HEK293 (cell line): ENCODE measurements at regions not wholly inside any gene's neighbourhood (a gene's known extent, or its start where the extent isn't known, plus 50 kb on each side); places are given as distances from the start of the nearest gene placed in this dataset.

Experiments used
- CTCF ChIA-PET: fragments of 350-600 bp; formaldehyde crosslinking; extraction: SDS; loops from one replicate; lab custom pipeline; 2021; ENCODE audit warnings: antibody characterized with exemption; lab: Yijun Ruan, JAX
- POLR2A ChIA-PET: fragments of 300-600 bp; formaldehyde crosslinking; extraction: SDS; loops from one replicate; lab custom pipeline; 2020; ENCODE audit warnings: antibody characterized with exemption, inconsistent platforms; lab: Yijun Ruan, JAX
- H3K27ac ChIP-seq: fragments of 200-500 bp; sonication (Bioruptor generic); 2 replicates; pipeline ENCODE4 v1.5.1; 2014; ENCODE audit warnings: low read depth, low read length, control low read depth, inconsistent platforms; ENCODE audit errors: extremely low read depth
- H3K36me3 ChIP-seq, 2 experiments: fragments of 200-500 bp in 1 of 2; sonication (Bioruptor generic) in 1 of 2; 1 replicate in 1 of 2; 2 replicates in 1 of 2; pipeline ENCODE4 v1.5.1; 2014 to 2017; ENCODE audit warnings: inconsistent platforms in 2 of 2, low read length in 2 of 2; ENCODE audit not compliant: control insufficient read depth in 2 of 2, insufficient read depth in 1 of 2
- H3K4me1 ChIP-seq: fragments of 200-500 bp; sonication (Bioruptor generic); 2 replicates; pipeline ENCODE4 v1.5.1; 2014; ENCODE audit warnings: mild to moderate bottlenecking, low read length, inconsistent platforms; ENCODE audit not compliant: control insufficient read depth, insufficient read depth
- H3K4me3 ChIP-seq: 2 replicates; pipeline ENCODE4 v1.5.1; 2011; ENCODE audit warnings: low read depth, mild to moderate bottlenecking, control low read depth, low read length, moderate library complexity
- H3K9me3 ChIP-seq: fragments of 200-500 bp; sonication (Bioruptor generic); 2 replicates; pipeline ENCODE4 v1.5.1; 2014; ENCODE audit warnings: low read depth, low read length, inconsistent platforms; ENCODE audit not compliant: control insufficient read depth, insufficient read depth
- KLF16 ChIP-seq: fragments of 450-650 bp; formaldehyde crosslinking; IDR thresholded peaks from 2 replicates; pipeline ENCODE4 v1.5.1; 2017; ENCODE audit warnings: missing biosample characterization, missing genetic modification characterization
- KLF9 ChIP-seq: fragments of 450-650 bp; formaldehyde crosslinking; IDR thresholded peaks from 2 replicates; pipeline ENCODE4 v1.5.1; 2016; ENCODE audit warnings: missing biosample characterization, missing genetic modification characterization, low read depth
- MYNN ChIP-seq: fragments of 450-650 bp; formaldehyde crosslinking; IDR thresholded peaks from 2 replicates; pipeline ENCODE4 v1.5.1; 2016; ENCODE audit warnings: missing biosample characterization, missing genetic modification characterization, borderline replicate concordance
- PRDM10 ChIP-seq: fragments of 450-650 bp; formaldehyde crosslinking; IDR thresholded peaks from 2 replicates; pipeline ENCODE4 v1.5.1; 2016; ENCODE audit warnings: missing biosample characterization, missing genetic modification characterization
- YY1 ChIP-seq: fragments of 450-650 bp; formaldehyde crosslinking; IDR thresholded peaks from 2 replicates; pipeline ENCODE4 v1.5.1; 2018; ENCODE audit warnings: missing biosample characterization, missing genetic modification characterization
- ZBTB48 ChIP-seq: fragments of 450-650 bp; formaldehyde crosslinking; IDR thresholded peaks from 2 replicates; pipeline ENCODE4 v1.5.1; 2016; ENCODE audit warnings: missing biosample characterization, missing genetic modification characterization
- ZNF112 ChIP-seq: fragments of 450-650 bp; formaldehyde crosslinking; IDR thresholded peaks from 2 replicates; pipeline ENCODE4 v1.5.0; 2017; ENCODE audit warnings: missing biosample characterization, missing genetic modification characterization
- ZNF449 ChIP-seq: fragments of 450-650 bp; formaldehyde crosslinking; IDR thresholded peaks from 2 replicates; pipeline ENCODE4 v1.5.1; 2017; ENCODE audit warnings: missing biosample characterization, mild to moderate bottlenecking, missing genetic modification characterization, moderate library complexity
- ZNF48 ChIP-seq: fragments of 450-650 bp; formaldehyde crosslinking; IDR thresholded peaks from 2 replicates; pipeline ENCODE4 v1.5.1; 2016; ENCODE audit warnings: missing biosample characterization, missing genetic modification characterization
- ZNF510 ChIP-seq: fragments of 450-650 bp; formaldehyde crosslinking; IDR thresholded peaks from 2 replicates; pipeline ENCODE4 v1.5.1; 2018; ENCODE audit warnings: mild to moderate bottlenecking, missing genetic modification characterization, missing biosample characterization; ENCODE audit not compliant: insufficient replicate concordance
- ZNF530 ChIP-seq: fragments of 450-650 bp; formaldehyde crosslinking; IDR thresholded peaks from 2 replicates; pipeline ENCODE4 v1.5.1; 2016; ENCODE audit warnings: low read depth, missing biosample characterization, missing genetic modification characterization
- ZNF610 ChIP-seq: fragments of 450-650 bp; formaldehyde crosslinking; IDR thresholded peaks from 2 replicates; pipeline ENCODE4 v1.5.1; 2016; ENCODE audit warnings: missing biosample characterization, missing genetic modification characterization, borderline replicate concordance
- TF ChIP-seq, protein P1 (sequence below): fragments of 450-650 bp; formaldehyde crosslinking; IDR thresholded peaks from 2 replicates; pipeline ENCODE4 v1.5.1; 2016; ENCODE audit warnings: missing biosample characterization, missing genetic modification characterization
- TF ChIP-seq, protein P2 (sequence below): fragments of 450-650 bp; formaldehyde crosslinking; IDR thresholded peaks from 2 replicates; pipeline ENCODE4 v1.5.1; 2016; ENCODE audit warnings: missing biosample characterization, missing genetic modification characterization
- TF ChIP-seq, protein P3 (sequence below): fragments of 450-650 bp; formaldehyde crosslinking; IDR thresholded peaks from 2 replicates; pipeline ENCODE4 v1.5.1; 2016; ENCODE audit warnings: missing biosample characterization, missing genetic modification characterization

DNA sequence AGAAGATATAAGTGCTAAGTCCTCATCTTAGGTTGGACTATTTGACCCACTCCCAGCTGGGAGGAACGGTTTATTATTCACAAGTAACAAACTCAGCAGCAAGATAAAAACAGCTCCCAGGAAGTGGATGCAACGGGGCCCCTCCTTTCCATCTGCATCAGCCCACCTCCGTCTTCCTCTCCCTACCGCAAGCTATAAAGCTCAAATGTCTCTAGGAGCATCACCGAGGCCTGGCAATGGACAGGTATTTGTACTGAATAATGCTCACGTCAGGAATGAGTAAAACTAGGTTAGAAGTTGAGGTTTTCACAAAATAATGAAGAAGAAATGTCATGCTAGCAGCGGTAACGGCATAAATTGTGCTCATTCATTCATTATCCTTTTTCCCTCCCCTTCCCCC lies 408.7 kb upstream of the PSMD7 start (continued):
- TF ChIP-seq, protein P1, sequence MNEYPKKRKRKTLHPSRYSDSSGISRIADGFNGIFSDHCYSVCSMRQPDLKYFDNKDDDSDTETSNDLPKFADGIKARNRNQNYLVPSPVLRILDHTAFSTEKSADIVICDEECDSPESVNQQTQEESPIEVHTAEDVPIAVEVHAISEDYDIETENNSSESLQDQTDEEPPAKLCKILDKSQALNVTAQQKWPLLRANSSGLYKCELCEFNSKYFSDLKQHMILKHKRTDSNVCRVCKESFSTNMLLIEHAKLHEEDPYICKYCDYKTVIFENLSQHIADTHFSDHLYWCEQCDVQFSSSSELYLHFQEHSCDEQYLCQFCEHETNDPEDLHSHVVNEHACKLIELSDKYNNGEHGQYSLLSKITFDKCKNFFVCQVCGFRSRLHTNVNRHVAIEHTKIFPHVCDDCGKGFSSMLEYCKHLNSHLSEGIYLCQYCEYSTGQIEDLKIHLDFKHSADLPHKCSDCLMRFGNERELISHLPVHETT (tag by site-specific recombination) = no peak
- no peak for TF ChIP-seq ZNF48 (tag by site-specific recombination)

- H3K36me3 ChIP-seq = no peaks in the 10 kb centered on the region
- POLR2A ChIA-PET = no interaction called here
- TF ChIP-seq ZNF449 (no peak), YY1 (tag by site-specific recombination) (no peak)
- no peaks in the 10 kb centered on the region for H3K9me3 ChIP-seq
- peaks cover under 1% of the 10 kb centered on the region; the same call in 1 of the 2 replicates for H3K4me1 ChIP-seq
- no peak overlapping the region for H3K27ac ChIP-seq
- H3K4me3 ChIP-seq = no peak overlapping the region
- CTCF ChIA-PET = interaction anchor here (3.0 kb wide), 1 partner anchor 8 kb away, joined by 9 read pairs; no protein-coding TSS in a partner anchor
Measured at GRCh38 chr16:73886426-73886825, 410.2 kb upstream of the PSMD7 start.

DNA sequence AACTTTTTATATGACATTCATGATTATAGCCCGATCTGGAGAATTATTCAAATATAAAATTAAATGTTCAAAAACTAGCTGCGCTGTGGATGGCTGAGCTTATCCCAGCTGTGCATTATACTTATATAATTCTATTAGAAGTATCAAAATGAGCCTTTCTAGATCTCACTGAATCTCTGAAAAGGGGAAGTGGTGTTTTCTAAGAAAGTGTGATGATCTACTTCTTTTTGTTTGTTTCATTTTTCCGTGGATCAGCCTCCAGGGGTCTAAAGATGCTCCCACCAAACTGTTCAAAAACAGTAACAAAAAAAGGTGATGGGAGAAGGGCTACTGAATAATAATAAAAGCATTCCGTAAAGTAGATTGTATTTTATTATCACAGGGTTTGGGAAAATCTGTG lies 411.3 kb upstream of the PSMD7 start:
- Histone ChIP-seq H3K4me1 (no peaks in the 10 kb centered on the region), H3K27ac (no peak overlapping the region), H3K36me3 (no peaks in the 10 kb centered on the region), H3K4me3 (no peak overlapping the region), H3K9me3 (no peaks in the 10 kb centered on the region)
- CTCF ChIA-PET = no interaction called here
- TF ChIP-seq ZNF112 (tag by site-specific recombination) = no peak
- TF ChIP-seq ZNF530 (tag by site-specific recombination) = no peak
- no peak for TF ChIP-seq KLF9 (tag by site-specific recombination)
- TF ChIP-seq, protein P2, sequence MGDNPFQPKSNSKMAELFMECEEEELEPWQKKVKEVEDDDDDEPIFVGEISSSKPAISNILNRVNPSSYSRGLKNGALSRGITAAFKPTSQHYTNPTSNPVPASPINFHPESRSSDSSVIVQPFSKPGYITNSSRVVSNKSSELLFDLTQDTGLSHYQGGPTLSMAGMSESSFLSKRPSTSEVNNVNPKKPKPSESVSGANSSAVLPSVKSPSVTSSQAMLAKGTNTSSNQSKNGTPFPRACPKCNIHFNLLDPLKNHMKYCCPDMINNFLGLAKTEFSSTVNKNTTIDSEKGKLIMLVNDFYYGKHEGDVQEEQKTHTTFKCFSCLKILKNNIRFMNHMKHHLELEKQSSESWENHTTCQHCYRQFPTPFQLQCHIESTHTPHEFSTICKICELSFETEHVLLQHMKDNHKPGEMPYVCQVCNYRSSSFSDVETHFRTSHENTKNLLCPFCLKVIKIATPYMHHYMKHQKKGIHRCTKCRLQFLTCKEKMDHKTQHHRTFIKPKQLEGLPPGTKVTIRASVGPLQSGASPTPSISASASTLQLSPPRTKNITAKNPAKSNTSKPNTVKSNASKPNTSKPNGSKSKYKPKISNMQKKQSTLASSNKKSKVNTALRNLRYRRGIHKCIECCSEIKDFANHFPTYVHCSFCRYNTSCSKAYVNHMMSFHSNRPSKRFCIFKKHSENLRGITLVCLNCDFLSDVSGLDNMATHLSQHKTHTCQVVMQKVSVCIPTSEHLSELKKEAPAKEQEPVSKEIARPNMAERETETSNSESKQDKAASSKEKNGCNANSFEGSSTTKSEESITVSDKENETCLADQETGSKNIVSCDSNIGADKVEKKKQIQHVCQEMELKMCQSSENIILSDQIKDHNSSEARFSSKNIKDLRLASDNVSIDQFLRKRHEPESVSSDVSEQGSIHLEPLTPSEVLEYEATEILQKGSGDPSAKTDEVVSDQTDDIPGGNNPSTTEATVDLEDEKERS (tag by site-specific recombination) = no peak
- TF ChIP-seq, protein P3, sequence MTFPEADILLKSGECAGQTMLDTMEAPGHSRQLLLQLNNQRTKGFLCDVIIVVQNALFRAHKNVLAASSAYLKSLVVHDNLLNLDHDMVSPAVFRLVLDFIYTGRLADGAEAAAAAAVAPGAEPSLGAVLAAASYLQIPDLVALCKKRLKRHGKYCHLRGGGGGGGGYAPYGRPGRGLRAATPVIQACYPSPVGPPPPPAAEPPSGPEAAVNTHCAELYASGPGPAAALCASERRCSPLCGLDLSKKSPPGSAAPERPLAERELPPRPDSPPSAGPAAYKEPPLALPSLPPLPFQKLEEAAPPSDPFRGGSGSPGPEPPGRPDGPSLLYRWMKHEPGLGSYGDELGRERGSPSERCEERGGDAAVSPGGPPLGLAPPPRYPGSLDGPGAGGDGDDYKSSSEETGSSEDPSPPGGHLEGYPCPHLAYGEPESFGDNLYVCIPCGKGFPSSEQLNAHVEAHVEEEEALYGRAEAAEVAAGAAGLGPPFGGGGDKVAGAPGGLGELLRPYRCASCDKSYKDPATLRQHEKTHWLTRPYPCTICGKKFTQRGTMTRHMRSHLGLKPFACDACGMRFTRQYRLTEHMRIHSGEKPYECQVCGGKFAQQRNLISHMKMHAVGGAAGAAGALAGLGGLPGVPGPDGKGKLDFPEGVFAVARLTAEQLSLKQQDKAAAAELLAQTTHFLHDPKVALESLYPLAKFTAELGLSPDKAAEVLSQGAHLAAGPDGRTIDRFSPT = no peak
- no peak for TF ChIP-seq ZNF610 (tag by site-specific recombination)
- POLR2A ChIA-PET = no interaction called here

- Histone ChIP-seq H3K27ac (no peak overlapping the region), H3K9me3 (no peaks in the 10 kb centered on the region), H3K36me3 (no peaks in the 10 kb centered on the region), H3K4me1 (no peaks in the 10 kb centered on the region), H3K4me3 (no peak overlapping the region)
- POLR2A ChIA-PET = no interaction called here
- CTCF ChIA-PET = interaction anchor here (0.6 to 1.3 kb wide), 3 partner anchors 38 to 151 kb away, joined by 3 to 6 read pairs (median 4); no protein-coding TSS in a partner anchor
- TF ChIP-seq PRDM10 (tag by site-specific recombination) = no peak
- TF ChIP-seq ZNF449 = no peak
- TF ChIP-seq MYNN (tag by site-specific recombination) = no peak
- TF ChIP-seq ZBTB48 (tag by site-specific recombination) = no peak
- TF ChIP-seq KLF16 (tag by site-specific recombination) = no peak
- TF ChIP-seq ZNF510 = no peak
Measured at GRCh38 chr16:73883841-73884240, 412.8 kb upstream of the PSMD7 start.
